Keratinocyte (primary cell): ENCODE measurements at regions not wholly inside any gene's neighbourhood (a gene's known extent, or its start where the extent isn't known, plus 50 kb on each side); places are given as distances from the start of the nearest gene placed in this dataset.

Experiments used
- DNase-seq: peaks from one replicate; pipeline ENCODE4 v3.0.0-alpha.2; 2011; ENCODE audit warnings: low read depth, missing footprints, low spot score
- FAIRE-seq: peaks from 2 replicates; lab custom pipeline; 2011; peaks lifted over from hg19 to GRCh38; lab: Jason Lieb, UNC
- H2AFZ ChIP-seq: 2 replicates; pipeline ENCODE4 v1.6.0; 2012; ENCODE audit warnings: low read length, control low read depth, inconsistent platforms; ENCODE audit not compliant: control insufficient read depth
- H3K27ac ChIP-seq: 2 replicates; pipeline ENCODE4 v1.5.1; 2011; ENCODE audit warnings: low read length; ENCODE audit not compliant: control insufficient read depth, insufficient read depth
- H3K27me3 ChIP-seq: 3 replicates; pipeline ENCODE4 v1.6.0; 2011; ENCODE audit warnings: low read length; ENCODE audit not compliant: control insufficient read depth, insufficient read depth; ENCODE audit errors: extremely low read depth
- H3K36me3 ChIP-seq, 2 experiments: 2 replicates in 1 of 2; 3 replicates in 1 of 2; pipeline ENCODE4 v1.5.1; 2011; ENCODE audit warnings: low read length in 2 of 2, mild to moderate bottlenecking in 1 of 2; ENCODE audit not compliant: control insufficient read depth in 2 of 2, insufficient read depth in 2 of 2; ENCODE audit errors: extremely low read depth in 1 of 2
- H3K4me1 ChIP-seq: 3 replicates; pipeline ENCODE4 v1.5.1; 2011; ENCODE audit warnings: low read length; ENCODE audit not compliant: control insufficient read depth, insufficient read depth; ENCODE audit errors: extremely low read depth
- H3K4me2 ChIP-seq: 3 replicates; pipeline ENCODE4 v1.6.0; 2011; ENCODE audit warnings: low read depth, low read length; ENCODE audit not compliant: control insufficient read depth, insufficient read depth; ENCODE audit errors: extremely low read depth
- H3K4me3 ChIP-seq, 3 experiments: fragments of 200-600 bp in 1 of 3; sonication (generic) in 1 of 3; 2 replicates in 2 of 3; 3 replicates in 1 of 3; pipeline ENCODE4 v1.5.1; 2011 to 2016; ENCODE audit warnings: low read length in 3 of 3, mild to moderate bottlenecking in 3 of 3, control low read depth in 2 of 3, inconsistent platforms in 1 of 3, low read depth in 1 of 3, mixed read lengths in 1 of 3, mixed run types in 1 of 3, moderate library complexity in 1 of 3; ENCODE audit not compliant: control insufficient read depth in 2 of 3, insufficient read depth in 2 of 3; ENCODE audit errors: extremely low read depth in 1 of 3
- H3K79me2 ChIP-seq: 2 replicates; pipeline ENCODE4 v1.6.0; 2012; ENCODE audit warnings: low read length; ENCODE audit not compliant: control insufficient read depth, insufficient read depth
- H3K9ac ChIP-seq: 3 replicates; pipeline ENCODE4 v1.6.0; 2011; ENCODE audit warnings: low read length; ENCODE audit not compliant: control insufficient read depth, insufficient read depth; ENCODE audit errors: extremely low read depth
- H3K9me1 ChIP-seq: 3 replicates; pipeline ENCODE4 v1.6.0; 2011; ENCODE audit warnings: low read length; ENCODE audit not compliant: control insufficient read depth, insufficient read depth; ENCODE audit errors: extremely low read depth
- H3K9me3 ChIP-seq: 2 replicates; pipeline ENCODE4 v1.5.1; 2012; ENCODE audit warnings: low read depth, low read length; ENCODE audit not compliant: control insufficient read depth
- H4K20me1 ChIP-seq: 3 replicates; pipeline ENCODE4 v1.6.0; 2011; ENCODE audit warnings: low read length; ENCODE audit not compliant: control insufficient read depth, insufficient read depth; ENCODE audit errors: extremely low read depth
- EZH2 ChIP-seq: IDR thresholded peaks from one replicate; pipeline ENCODE4 v1.6.1; 2012; ENCODE audit warnings: inconsistent platforms, mild to moderate bottlenecking, low read length, moderate library complexity
- dilution Hi-C: fragments of 300-500 bp; cut with MboI; formaldehyde crosslinking; loops from one replicate; pipeline ENCODE4 v1.7.0; 2020; ENCODE audit warnings: low sequenced_read_pairs; ENCODE audit not compliant: extremely low pct_ligation_motif_present
- TF ChIP-seq, protein P1 (sequence below), 3 experiments: IDR thresholded peaks in 1 of 3; conservative IDR thresholded peaks in 1 of 3; optimal IDR thresholded peaks in 1 of 3; 2 replicates in 2 of 3; 3 replicates in 1 of 3; pipeline versions ENCODE3 to v1.5.1; 2011; ENCODE audit warnings: low read length in 3 of 3, mild to moderate bottlenecking in 3 of 3, moderate library complexity in 2 of 3, control low read depth in 1 of 3, inconsistent platforms in 1 of 3; ENCODE audit not compliant: insufficient read depth in 2 of 3; ENCODE audit errors: extremely low read depth in 1 of 3

DNA sequence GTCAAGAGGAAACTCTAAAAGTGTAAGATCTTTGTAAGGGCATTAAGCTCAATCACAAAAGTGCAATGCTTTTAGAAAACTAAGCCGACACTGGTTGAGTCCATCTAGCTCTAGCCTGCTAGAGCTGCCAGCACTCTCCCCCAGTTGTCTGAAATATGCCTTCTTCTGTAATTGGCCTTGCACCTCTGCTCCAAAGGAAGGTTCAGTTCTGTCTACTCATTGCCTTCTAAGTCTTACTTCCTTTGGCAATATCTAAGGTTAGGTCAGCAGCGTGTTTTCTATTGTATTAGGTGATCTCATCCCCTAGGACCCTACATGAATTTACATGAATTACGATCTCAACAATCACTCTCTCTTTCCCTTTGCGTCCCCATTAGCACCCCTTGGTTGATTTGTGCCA is 378.6 kb downstream of the CBLN4 start:
- DNase-seq: no peak
- FAIRE-seq: no peak
- no peaks in the 10 kb centered on the region for H4K20me1 ChIP-seq
- no peaks in the 10 kb centered on the region for H3K79me2 ChIP-seq
- no peaks in the 10 kb centered on the region for H3K9me3 ChIP-seq
- no peaks in the 10 kb centered on the region for H3K4me1 ChIP-seq
- no peak overlapping the region for H3K4me2 ChIP-seq
- H3K27ac ChIP-seq: no peak overlapping the region
- H2AFZ ChIP-seq: no peak overlapping the region
- no peak overlapping the region for H3K4me3 ChIP-seq
- no peak overlapping the region for H3K9ac ChIP-seq
- TF ChIP-seq, protein P1, sequence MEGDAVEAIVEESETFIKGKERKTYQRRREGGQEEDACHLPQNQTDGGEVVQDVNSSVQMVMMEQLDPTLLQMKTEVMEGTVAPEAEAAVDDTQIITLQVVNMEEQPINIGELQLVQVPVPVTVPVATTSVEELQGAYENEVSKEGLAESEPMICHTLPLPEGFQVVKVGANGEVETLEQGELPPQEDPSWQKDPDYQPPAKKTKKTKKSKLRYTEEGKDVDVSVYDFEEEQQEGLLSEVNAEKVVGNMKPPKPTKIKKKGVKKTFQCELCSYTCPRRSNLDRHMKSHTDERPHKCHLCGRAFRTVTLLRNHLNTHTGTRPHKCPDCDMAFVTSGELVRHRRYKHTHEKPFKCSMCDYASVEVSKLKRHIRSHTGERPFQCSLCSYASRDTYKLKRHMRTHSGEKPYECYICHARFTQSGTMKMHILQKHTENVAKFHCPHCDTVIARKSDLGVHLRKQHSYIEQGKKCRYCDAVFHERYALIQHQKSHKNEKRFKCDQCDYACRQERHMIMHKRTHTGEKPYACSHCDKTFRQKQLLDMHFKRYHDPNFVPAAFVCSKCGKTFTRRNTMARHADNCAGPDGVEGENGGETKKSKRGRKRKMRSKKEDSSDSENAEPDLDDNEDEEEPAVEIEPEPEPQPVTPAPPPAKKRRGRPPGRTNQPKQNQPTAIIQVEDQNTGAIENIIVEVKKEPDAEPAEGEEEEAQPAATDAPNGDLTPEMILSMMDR (optimal IDR thresholded peaks at IDR 0.05 in 1 of 3, IDR thresholded peaks at IDR 0.05 in 1 of 3, conservative IDR thresholded peaks at IDR 0.05 in 1 of 3; ENCODE audit: extremely low read depth in 1 of 3, insufficient read depth in 2 of 3, low read length in 3 of 3): no peak
- no peak for TF ChIP-seq EZH2
- dilution Hi-C loops: no loop called here
- H3K27me3 ChIP-seq: no peaks in the 10 kb centered on the region
- no peaks in the 10 kb centered on the region for H3K36me3 ChIP-seq
- no peaks in the 10 kb centered on the region for H3K9me1 ChIP-seq

DNA sequence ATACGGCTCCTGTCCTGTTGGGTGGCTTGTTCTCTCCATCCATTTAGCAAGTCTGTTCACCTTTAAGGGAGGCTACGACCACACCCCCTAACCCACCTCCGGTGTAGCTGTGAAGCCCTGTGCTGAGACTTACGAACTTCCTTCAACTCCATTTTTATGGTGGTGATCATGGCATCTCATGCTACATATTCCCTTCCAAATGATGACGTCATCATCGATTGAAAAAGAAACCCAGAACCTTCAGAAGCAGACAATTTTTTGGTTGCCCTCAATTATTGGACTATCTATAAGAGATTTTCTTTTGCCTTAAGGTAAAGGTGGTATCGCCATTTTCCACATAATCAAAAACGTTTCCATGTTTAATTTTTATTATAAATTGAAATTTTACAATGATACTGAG is 389.0 kb downstream of the CBLN4 start:
- Histone ChIP-seq H3K27me3 (no peaks in the 10 kb centered on the region), H3K4me3 (no peak overlapping the region), H3K27ac (no peak overlapping the region), H3K79me2 (no peaks in the 10 kb centered on the region), H3K9me1 (no peaks in the 10 kb centered on the region), H3K9me3 (no peaks in the 10 kb centered on the region), H3K4me1 (no peaks in the 10 kb centered on the region), H3K9ac (no peak overlapping the region), H3K36me3 (no peaks in the 10 kb centered on the region), H4K20me1 (no peaks in the 10 kb centered on the region), H2AFZ (no peak overlapping the region), H3K4me2 (no peak overlapping the region)
- no peak for TF ChIP-seq EZH2
- DNase-seq (no peak), FAIRE-seq (no peak)
- dilution Hi-C loops: no loop called here

DNA sequence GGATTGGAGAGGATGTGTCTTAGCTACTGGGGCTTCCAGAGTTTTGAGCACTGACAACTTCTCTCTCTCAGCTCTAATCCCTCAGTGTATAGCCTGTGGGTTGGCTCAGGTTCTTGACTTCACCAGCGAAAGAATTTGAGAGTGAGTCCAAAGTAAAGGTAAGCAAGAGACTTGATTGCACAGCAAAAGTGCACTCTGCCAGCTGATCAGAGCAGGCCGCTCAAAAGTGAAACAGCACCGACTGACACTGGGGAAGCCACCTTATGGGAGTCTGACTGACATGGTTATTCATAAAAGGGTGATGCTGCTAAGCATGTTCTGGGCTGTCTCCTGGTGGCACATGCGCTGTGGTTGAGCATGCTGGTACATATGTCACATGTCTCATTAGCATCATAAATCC is 389.5 kb downstream of the CBLN4 start:
- Histone ChIP-seq H3K9me3 (no peaks in the 10 kb centered on the region), H3K4me2 (no peak overlapping the region), H3K9ac (no peak overlapping the region), H4K20me1 (no peaks in the 10 kb centered on the region), H3K27ac (no peak overlapping the region), H2AFZ (no peak overlapping the region), H3K9me1 (no peaks in the 10 kb centered on the region), H3K36me3 (no peaks in the 10 kb centered on the region), H3K4me1 (no peaks in the 10 kb centered on the region), H3K79me2 (no peaks in the 10 kb centered on the region), H3K27me3 (no peaks in the 10 kb centered on the region), H3K4me3 (no peak overlapping the region)
- DNase-seq: no peak
- FAIRE-seq: no peak
- dilution Hi-C loops: no loop called here
- TF ChIP-seq EZH2: no peak
- TF ChIP-seq, protein P1 (optimal IDR thresholded peaks at IDR 0.05 in 1 of 3, IDR thresholded peaks at IDR 0.05 in 1 of 3, conservative IDR thresholded peaks at IDR 0.05 in 1 of 3; ENCODE audit: extremely low read depth in 1 of 3, insufficient read depth in 2 of 3, low read length in 3 of 3): no peak
